GM12892 (cell line): ENCODE measurements at regions not wholly inside any gene's neighbourhood (a gene's known extent, or its start where the extent isn't known, plus 50 kb on each side); places are given as distances from the start of the nearest gene placed in this dataset.

Source experiments
- POLR2A ChIP-seq: IDR thresholded peaks from 2 replicates; pipeline ENCODE4 v1.6.1; 2011; ENCODE audit warnings: low read depth, low read length, control low read depth
- POLR2AphosphoS5 ChIP-seq: IDR thresholded peaks from 2 replicates; pipeline ENCODE4 v1.6.1; 2011; ENCODE audit warnings: low read depth, low read length, control low read depth

- TF ChIP-seq POLR2AphosphoS5: no peak
- no peak for TF ChIP-seq POLR2A
Measured at GRCh38 chr6:133079901-133080300, 161.3 kb upstream of the EYA4 start.
